Caki2 (cell line): ENCODE measurements at regions not wholly inside any gene's neighbourhood (a gene's known extent, or its start where the extent isn't known, plus 50 kb on each side); places are given as distances from the start of the nearest gene placed in this dataset.

Source experiments
- DNase-seq: peaks from one replicate; pipeline ENCODE4 v3.0.0-alpha.2; 2015; ENCODE audit warnings: low read depth
- in situ Hi-C: cut with HindIII; loops from 2 replicates; pipeline ENCODE4 v1.10.0; 2016; ENCODE audit warnings: low sequenced_read_pairs, low pct_unique_long_range_greater_than_20kb, mixed read lengths

GRCh38 chr19:28516415-28516872 lies 696.5 kb downstream of the UQCRFS1 start:
- in situ Hi-C loops = no loop called here
- DNase-seq = no peak

DNA sequence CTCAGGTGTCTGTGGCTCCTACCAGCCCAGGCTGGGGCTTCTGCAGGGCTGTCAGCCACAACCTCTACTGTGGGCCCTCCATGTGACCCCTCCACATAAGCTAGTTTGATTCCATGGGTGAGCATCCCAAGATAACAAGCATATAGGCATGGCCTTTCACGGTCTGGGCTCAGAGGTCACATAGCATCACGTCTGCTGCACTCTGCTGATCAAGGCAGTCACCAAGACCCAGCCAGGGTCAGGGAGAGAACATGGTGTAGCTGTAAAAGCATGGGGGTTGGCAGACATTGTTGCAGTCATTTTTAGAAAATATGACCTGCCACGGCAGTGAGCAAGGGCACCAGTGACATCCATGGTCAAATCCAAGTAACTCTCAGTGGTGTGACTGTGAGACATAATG lies 698.8 kb downstream of the UQCRFS1 start:
- in situ Hi-C loops = no loop called here
- DNase-seq = no peak

DNA sequence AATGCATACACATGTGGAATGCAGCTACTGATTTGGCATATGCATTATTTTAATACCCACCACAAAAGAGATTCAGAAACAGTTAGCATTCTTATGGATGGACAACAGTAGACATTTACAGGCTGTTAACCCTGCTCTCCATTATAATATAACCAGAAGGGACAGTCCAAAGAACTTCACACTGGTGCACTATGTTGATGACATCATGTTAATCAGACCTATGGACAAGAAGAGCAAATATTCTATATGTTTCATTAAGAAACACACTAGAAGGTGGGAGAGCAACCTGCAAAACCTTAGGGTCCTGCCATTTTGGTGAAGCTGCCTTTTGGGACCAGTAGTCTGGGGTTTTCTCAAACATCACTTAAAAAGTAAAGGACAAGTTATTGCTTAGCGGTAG lies 701.3 kb downstream of the UQCRFS1 start:
- DNase-seq = no peak
- in situ Hi-C loops = no loop called here

DNA sequence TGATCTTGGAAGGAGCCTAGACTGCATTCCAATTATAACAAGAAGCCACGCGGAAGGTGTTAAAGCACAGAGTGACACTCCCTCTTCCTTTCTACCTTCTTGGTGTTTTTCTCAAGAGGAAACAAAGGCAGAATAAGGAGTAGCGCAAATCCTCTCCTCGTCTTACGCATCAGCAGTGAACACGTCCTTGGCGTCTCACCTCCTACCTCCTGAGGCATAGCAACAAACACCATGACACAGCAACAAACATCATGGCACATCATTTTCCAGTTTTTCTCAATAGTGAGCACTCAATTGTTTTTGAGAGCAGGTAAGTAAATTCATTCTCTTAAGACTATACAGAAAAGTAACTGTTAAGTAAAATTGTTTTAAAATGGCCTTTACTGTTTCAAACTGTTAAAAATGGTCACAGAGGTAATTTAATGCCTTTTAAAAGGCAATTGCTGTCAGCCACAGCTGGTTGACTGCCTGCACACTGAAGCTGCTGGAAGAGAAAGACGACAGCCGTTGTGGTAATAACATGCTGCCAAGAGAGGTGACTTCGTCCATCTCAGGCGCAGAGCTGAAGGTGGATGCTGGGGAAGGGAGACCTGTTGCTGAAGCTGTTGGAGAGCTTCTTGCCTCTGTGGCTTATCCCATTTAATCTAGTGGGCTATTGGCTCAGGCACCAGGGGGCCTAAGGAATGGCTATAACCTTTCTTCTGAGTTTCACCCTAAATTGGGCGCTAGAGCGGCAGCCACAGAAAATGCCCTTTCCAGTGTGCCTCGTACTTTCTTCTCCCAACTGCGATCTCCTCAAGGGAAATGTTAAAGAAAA lies 703.7 kb downstream of the UQCRFS1 start:
- DNase-seq = no peak
- in situ Hi-C loops = no loop called here

DNA sequence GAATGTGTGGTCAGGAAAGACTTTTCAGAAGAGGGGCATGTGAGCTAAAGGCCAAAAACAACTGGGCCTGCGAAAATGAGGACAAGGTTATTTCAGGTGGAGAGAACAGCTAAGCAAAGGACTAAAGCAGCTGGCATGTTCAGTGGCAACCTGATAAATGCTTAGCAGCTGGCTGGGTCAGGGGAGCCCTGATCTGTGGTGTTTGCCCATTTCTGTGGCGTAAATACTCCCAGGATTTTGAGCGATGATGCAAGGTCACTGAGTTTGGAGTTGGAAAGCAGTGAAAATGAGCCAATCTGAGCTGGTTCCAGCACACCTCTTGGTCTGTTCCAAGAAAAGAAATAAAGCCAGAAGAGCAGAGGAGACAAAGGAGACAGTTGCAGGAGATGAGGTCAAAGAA lies 704.3 kb downstream of the UQCRFS1 start:
- in situ Hi-C loops = no loop called here
- no peak for DNase-seq

- in situ Hi-C loops = no loop called here
- no peak for DNase-seq
Observed at GRCh38 chr19:28505933-28506332, 707.0 kb downstream of the UQCRFS1 start.

DNA sequence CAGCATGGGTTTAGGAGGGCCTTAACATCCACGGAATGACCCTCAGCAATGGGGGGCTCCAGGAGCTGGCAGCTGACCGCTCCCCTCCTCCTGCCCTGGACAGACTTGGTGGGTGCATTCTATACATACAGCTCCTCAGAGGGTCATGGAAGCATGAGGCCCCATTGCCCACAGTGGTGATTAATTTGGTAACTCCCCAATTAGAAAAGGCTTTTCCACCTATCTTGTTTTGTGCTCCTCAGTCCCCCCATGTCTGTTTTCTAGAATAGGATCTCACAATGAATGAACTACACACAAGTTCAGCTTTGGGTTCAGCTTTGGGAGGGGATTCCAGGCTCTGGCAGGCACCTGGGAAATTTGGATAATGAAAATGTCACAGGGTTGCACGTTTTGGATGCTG lies 707.8 kb downstream of the UQCRFS1 start:
- in situ Hi-C loops = no loop called here
- DNase-seq = no peak

- DNase-seq = no peak
- in situ Hi-C loops = no loop called here
Observed at GRCh38 chr19:28504727-28505126, 708.2 kb downstream of the UQCRFS1 start.

GRCh38 chr19:28504139-28504538 lies 708.8 kb downstream of the UQCRFS1 start:
- no peak for DNase-seq
- in situ Hi-C loops = no loop called here

DNA sequence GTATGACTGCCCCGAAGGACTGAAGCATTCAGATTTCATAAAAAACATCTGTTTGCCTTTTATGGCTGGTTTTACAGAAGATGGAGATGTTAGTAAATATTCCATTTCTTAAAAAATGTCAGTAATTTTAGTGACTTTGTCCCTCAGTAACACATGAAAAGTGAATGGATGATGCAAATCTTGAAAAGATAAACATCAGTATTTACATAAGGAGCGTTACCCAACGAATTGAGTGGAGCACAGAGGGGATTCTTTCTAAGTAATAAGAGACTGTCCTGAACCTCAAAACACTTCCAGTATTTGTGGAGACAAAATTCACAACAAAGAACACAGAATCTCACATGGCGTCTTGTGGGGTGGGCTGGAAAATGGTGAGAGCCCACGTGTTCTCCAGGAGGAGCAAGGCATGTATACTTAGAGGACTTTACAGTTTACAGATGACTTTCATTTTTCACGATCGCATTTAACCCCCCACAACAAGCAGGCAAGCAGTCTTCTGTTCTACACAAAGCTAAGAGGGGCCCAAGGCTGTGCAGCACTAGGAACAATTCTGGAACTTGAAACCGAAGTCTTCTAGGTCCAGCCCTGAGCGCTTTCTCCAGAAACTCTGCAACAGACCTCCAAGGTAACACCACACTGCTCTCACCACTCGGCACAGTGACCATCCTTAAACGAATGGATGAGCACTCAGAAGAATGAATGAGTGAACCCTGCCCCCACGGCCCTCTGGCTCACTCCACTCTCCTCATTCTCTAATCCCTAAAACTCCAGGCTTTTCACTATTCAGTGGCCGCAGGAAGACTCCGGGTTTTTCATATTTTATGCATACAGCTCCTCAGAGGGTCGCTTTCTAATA lies 709.8 kb downstream of the UQCRFS1 start:
- no peak for DNase-seq
- in situ Hi-C loops = no loop called here

- in situ Hi-C loops = no loop called here
- no peak for DNase-seq
Observed at GRCh38 chr19:28501976-28502375, 711.0 kb downstream of the UQCRFS1 start.

GRCh38 chr19:28500982-28501630 lies 711.8 kb downstream of the UQCRFS1 start:
- DNase-seq = no peak
- in situ Hi-C loops = no loop called here

GRCh38 chr19:28500296-28500695 lies 712.7 kb downstream of the UQCRFS1 start:
- no peak for DNase-seq
- in situ Hi-C loops = no loop called here

DNA sequence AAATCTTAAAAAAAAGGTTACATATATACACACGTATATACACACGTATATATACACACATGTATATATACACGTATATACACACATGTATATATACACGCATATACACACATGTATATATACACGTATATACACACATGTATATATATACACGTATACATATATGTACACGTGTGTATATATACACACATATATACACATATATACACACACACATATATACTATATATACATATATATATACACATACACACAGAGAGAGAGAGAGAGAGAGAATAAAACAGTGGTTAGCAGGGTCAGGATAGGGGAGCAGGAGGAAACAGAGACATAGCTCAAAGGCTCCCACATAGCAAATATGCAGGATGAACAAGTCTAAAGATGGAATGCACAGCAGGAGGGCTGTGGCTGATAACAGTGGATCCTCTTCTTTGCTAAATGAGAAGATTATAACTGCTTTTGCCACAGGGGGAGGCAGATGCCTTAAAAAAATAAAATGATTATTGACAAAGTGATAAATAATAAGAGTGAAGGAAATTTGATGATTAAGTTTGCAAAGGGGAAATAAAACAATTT lies 714.5 kb downstream of the UQCRFS1 start:
- no peak for DNase-seq
- in situ Hi-C loops = no loop called here

GRCh38 chr19:28497887-28498286 lies 715.1 kb downstream of the UQCRFS1 start:
- in situ Hi-C loops = no loop called here
- no peak for DNase-seq

DNA sequence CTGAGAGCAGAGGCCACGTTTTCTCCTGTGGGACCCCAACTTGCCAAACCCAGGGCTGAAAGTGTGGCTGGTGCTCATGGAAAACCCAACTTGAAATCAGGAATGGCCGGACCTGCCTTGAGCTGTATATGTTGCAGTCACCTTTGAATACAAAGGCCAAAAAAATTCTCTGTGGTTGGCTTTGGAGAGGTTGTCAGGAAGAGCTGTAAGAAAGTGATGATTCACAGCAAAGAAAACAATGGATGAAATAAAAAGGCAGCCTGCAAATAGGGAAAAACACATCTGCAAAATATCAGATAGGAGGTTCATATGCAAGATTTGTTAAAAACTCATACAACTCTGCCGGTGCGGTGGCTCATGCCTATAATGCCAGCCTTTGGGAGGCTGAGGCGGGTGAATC lies 715.8 kb downstream of the UQCRFS1 start:
- in situ Hi-C loops = no loop called here
- DNase-seq = peak; percentile 26

- no peak for DNase-seq
- in situ Hi-C loops = no loop called here
Observed at GRCh38 chr19:28495046-28495445, 717.9 kb downstream of the UQCRFS1 start.

DNA sequence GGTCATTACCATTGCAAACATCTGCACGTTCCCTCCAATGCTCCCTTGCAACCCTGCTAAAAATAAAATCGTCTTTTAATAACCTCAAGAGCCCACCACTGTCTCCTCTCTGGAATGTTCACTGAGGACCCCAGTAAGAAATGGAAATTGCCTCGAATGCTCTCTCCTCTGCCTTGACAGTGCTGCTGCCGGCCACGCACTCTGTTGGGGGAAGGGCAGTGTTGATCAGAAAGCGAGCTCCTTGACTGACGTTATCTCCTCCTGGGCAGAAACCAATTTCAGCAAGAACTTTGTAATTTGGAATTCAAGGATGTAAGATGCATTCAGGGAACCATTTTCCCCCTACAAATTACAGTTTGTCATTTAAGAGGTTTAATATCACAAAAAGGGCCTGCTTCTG lies 718.5 kb downstream of the UQCRFS1 start:
- in situ Hi-C loops = no loop called here

GRCh38 chr19:28493884-28494283 lies 719.1 kb downstream of the UQCRFS1 start:
- no peak for DNase-seq
- in situ Hi-C loops = no loop called here

More for the DNA sequence above, 718.5 kb downstream of the UQCRFS1 start:
- DNase-seq = no peak
